OCI-LY3 (cell line): ENCODE measurements at regions not wholly inside any gene's neighbourhood (a gene's known extent, or its start where the extent isn't known, plus 50 kb on each side); places are given as distances from the start of the nearest gene placed in this dataset.
"Not testable (repeated sequence)": the region's sequence is repeated elsewhere in the genome, so short reads cannot be mapped to it uniquely, and the experiment has no call there.

Source experiments
- H2AFZ ChIP-seq: fragments of 200-600, 300-600 bp; shearing (Covaris generic); 2 replicates; pipeline ENCODE4 v1.6.0; 2014; ENCODE audit warnings: antibody characterized with exemption, low read depth, low read length
- H3K27ac ChIP-seq: fragments of 200-600, 300-600 bp; sonication (generic); 2 replicates; pipeline ENCODE4 v1.5.1; 2014; ENCODE audit warnings: mild to moderate bottlenecking, low read length, moderate library complexity, mixed read lengths
- H3K27me3 ChIP-seq: fragments of 200-600, 300-600 bp; sonication (generic); 2 replicates; pipeline ENCODE4 v1.6.1; 2014; ENCODE audit warnings: low read depth, low read length, mixed read lengths
- H3K36me3 ChIP-seq: fragments of 200-600, 300-600 bp; sonication (generic); replicated peaks from 2 replicates; pipeline ENCODE3; 2014; ENCODE audit warnings: low read depth, low read length, mixed read lengths
- H3K4me1 ChIP-seq: fragments of 300-600, 200-600 bp; sonication (generic); 2 replicates; pipeline ENCODE4 v1.6.1; 2014; ENCODE audit warnings: low read length, mixed read lengths
- H3K4me2 ChIP-seq: fragments of 200-600, 300-600 bp; sonication (generic); 2 replicates; pipeline ENCODE4 v1.6.1; 2014; ENCODE audit warnings: low read length, mixed read lengths
- H3K4me3 ChIP-seq: fragments of 300-600, 200-600 bp; sonication (generic); 2 replicates; pipeline ENCODE4 v1.5.1; 2014; ENCODE audit warnings: antibody characterized with exemption, mild to moderate bottlenecking, low read length, moderate library complexity
- H3K79me2 ChIP-seq: fragments of 300-600, 200-600 bp; shearing (Covaris generic); 2 replicates; pipeline ENCODE4 v1.6.1; 2014; ENCODE audit warnings: mild to moderate bottlenecking, low read length, mixed read lengths
- H3K9ac ChIP-seq: fragments of 300-600, 200-600 bp; shearing (Covaris generic); 2 replicates; pipeline ENCODE4 v1.6.0; 2014; ENCODE audit warnings: mild to moderate bottlenecking, low read length, moderate library complexity
- H3K9me3 ChIP-seq: fragments of 200-600, 300-600 bp; shearing (Covaris generic); 2 replicates; pipeline ENCODE4 v1.6.1; 2014; ENCODE audit warnings: low read length, mixed read lengths; ENCODE audit not compliant: insufficient read depth
- H4K20me1 ChIP-seq: fragments of 200-600, 300-600 bp; sonication (generic); 2 replicates; pipeline ENCODE4 v1.6.1; 2016; ENCODE audit warnings: low read length, mixed read lengths; ENCODE audit not compliant: insufficient read depth

GRCh38 chr16:21422824-21423223, 144.7 kb upstream of the CRYM start:
- H3K9ac ChIP-seq, H3K4me3 ChIP-seq, H3K79me2 ChIP-seq, H3K9me3 ChIP-seq, H2AFZ ChIP-seq, H3K27me3 ChIP-seq, H3K27ac ChIP-seq, H3K4me2 ChIP-seq, H4K20me1 ChIP-seq, H3K36me3 ChIP-seq, H3K4me1 ChIP-seq: not testable (repeated sequence)

DNA sequence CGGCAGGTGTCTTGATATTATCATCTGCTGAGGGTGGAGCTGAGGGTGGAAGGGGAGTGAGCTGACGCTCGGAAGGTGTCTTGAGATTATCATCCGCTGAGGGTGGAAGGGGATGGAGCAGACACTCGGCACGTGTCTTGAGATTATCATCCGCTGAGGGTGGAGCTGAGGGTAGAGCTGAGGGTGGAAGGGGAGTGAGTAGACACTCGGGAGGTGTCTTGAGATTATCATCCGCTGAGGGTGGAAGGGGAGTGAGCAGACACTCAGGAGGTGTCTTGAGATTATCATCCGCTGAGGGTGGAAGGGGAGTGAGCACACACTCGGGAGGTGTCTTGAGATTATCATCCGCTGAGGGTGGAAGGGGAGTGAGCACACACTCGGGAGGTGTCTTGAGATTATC, 126.6 kb upstream of the CRYM start:
- not testable (repeated sequence) for H3K36me3 ChIP-seq, H3K9me3 ChIP-seq, H3K9ac ChIP-seq

GRCh38 chr16:21397866-21398265, 119.8 kb upstream of the CRYM start:
- H3K79me2 ChIP-seq, H2AFZ ChIP-seq, H3K4me3 ChIP-seq, H3K27ac ChIP-seq, H4K20me1 ChIP-seq, H3K9ac ChIP-seq, H3K4me1 ChIP-seq, H3K27me3 ChIP-seq, H3K36me3 ChIP-seq, H3K4me2 ChIP-seq, H3K9me3 ChIP-seq: not testable (repeated sequence)

More for the DNA sequence above, 126.6 kb upstream of the CRYM start:
- not testable (repeated sequence) for H3K4me3 ChIP-seq, H2AFZ ChIP-seq, H3K4me1 ChIP-seq, H3K27me3 ChIP-seq, H3K27ac ChIP-seq, H3K4me2 ChIP-seq, H4K20me1 ChIP-seq, H3K79me2 ChIP-seq

- H3K9me3 ChIP-seq, H2AFZ ChIP-seq, H4K20me1 ChIP-seq, H3K9ac ChIP-seq, H3K4me3 ChIP-seq, H3K4me2 ChIP-seq, H3K36me3 ChIP-seq, H3K27me3 ChIP-seq, H3K79me2 ChIP-seq, H3K27ac ChIP-seq, H3K4me1 ChIP-seq: not testable (repeated sequence)
Measured at GRCh38 chr16:21396545-21396944, 118.5 kb upstream of the CRYM start.

- H4K20me1 ChIP-seq, H3K4me1 ChIP-seq, H3K36me3 ChIP-seq, H3K9me3 ChIP-seq, H3K27ac ChIP-seq, H3K79me2 ChIP-seq, H3K4me3 ChIP-seq, H3K27me3 ChIP-seq, H3K4me2 ChIP-seq, H3K9ac ChIP-seq, H2AFZ ChIP-seq: not testable (repeated sequence)
Measured at GRCh38 chr16:21390634-21391033, 112.5 kb upstream of the CRYM start.

GRCh38 chr16:21389860-21390259, 111.8 kb upstream of the CRYM start:
- not testable (repeated sequence) for H3K9ac ChIP-seq, H3K4me1 ChIP-seq, H3K79me2 ChIP-seq, H3K27me3 ChIP-seq, H2AFZ ChIP-seq, H3K9me3 ChIP-seq, H3K27ac ChIP-seq, H3K4me3 ChIP-seq, H3K4me2 ChIP-seq, H4K20me1 ChIP-seq, H3K36me3 ChIP-seq

DNA sequence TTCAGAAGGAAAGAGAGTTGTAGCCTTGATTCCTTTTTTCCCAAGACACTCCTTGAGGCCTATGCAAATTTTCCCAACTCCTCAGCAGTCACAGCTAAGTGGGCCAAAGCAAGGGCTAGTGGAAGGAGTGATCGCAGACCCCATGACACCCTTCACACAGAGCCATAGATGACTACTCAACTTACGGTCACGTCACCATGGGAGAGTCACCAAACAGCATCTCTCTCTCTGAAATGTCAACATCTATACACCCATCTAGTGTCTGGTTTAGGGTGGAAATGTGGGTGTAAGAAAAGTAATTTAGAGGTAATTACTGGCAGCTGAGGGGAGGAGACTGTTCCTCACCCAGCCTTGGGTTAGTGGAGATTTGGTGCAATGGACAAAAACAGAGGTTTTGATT, 109.7 kb upstream of the CRYM start:
- not testable (repeated sequence) for H3K4me2 ChIP-seq, H4K20me1 ChIP-seq, H3K4me3 ChIP-seq, H3K27ac ChIP-seq, H3K27me3 ChIP-seq, H3K4me1 ChIP-seq, H2AFZ ChIP-seq, H3K36me3 ChIP-seq, H3K9ac ChIP-seq, H3K9me3 ChIP-seq, H3K79me2 ChIP-seq

- not testable (repeated sequence) for H3K4me3 ChIP-seq, H3K9me3 ChIP-seq, H3K36me3 ChIP-seq, H3K4me1 ChIP-seq, H2AFZ ChIP-seq, H3K27me3 ChIP-seq, H4K20me1 ChIP-seq, H3K9ac ChIP-seq, H3K79me2 ChIP-seq, H3K27ac ChIP-seq, H3K4me2 ChIP-seq
Measured at GRCh38 chr16:21386201-21386915, 108.3 kb upstream of the CRYM start.

GRCh38 chr16:21383682-21384081, 105.6 kb upstream of the CRYM start:
- H3K27ac ChIP-seq, H3K79me2 ChIP-seq, H3K36me3 ChIP-seq, H3K4me3 ChIP-seq, H3K4me2 ChIP-seq, H3K9me3 ChIP-seq, H4K20me1 ChIP-seq, H3K4me1 ChIP-seq, H3K9ac ChIP-seq, H3K27me3 ChIP-seq, H2AFZ ChIP-seq: not testable (repeated sequence)

GRCh38 chr16:21379645-21380044, 101.6 kb upstream of the CRYM start:
- not testable (repeated sequence) for H2AFZ ChIP-seq, H3K4me1 ChIP-seq, H3K4me2 ChIP-seq, H3K4me3 ChIP-seq, H3K27me3 ChIP-seq, H3K9ac ChIP-seq, H3K79me2 ChIP-seq, H3K9me3 ChIP-seq, H3K36me3 ChIP-seq, H4K20me1 ChIP-seq, H3K27ac ChIP-seq
